Epithelial cell of esophagus (primary cell): ENCODE measurements at regions not wholly inside any gene's neighbourhood (a gene's known extent, or its start where the extent isn't known, plus 50 kb on each side); places are given as distances from the start of the nearest gene placed in this dataset.

ENCODE experiments used
- DNase-seq: peaks from one replicate; pipeline ENCODE4 v3.0.0; 2010; ENCODE audit warnings: low read depth
- H3K4me3 ChIP-seq: 2 replicates; pipeline ENCODE4 v1.5.1; 2011; ENCODE audit warnings: mild to moderate bottlenecking, low read length, control low read depth
- TF ChIP-seq, protein P1 (sequence below): IDR thresholded peaks from 2 replicates; pipeline ENCODE4 v1.5.1; 2011; ENCODE audit warnings: low read depth, mild to moderate bottlenecking, low read length, control low read depth, inconsistent platforms; ENCODE audit not compliant: insufficient read depth; ENCODE audit errors: missing control alignments

DNA sequence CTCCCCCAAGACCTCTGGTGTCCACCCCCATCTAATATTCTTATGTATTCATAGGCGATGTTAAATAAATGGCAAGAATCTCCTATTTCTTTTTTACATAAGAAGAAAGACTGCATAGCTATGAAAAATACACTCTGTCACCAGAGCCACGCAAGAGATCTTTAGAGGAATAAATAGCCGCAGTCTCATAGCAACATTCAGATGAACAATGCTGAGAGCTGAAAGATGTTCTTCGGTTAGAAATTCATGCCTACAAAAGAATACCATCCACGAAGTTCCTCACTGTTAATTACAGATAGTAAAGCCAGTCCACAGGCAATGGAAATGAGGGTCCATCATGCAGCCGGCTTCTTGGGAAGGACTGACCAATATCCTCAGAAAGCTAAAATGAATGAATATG is 76.0 kb upstream of the SOD1 start:
- TF ChIP-seq, protein P1, sequence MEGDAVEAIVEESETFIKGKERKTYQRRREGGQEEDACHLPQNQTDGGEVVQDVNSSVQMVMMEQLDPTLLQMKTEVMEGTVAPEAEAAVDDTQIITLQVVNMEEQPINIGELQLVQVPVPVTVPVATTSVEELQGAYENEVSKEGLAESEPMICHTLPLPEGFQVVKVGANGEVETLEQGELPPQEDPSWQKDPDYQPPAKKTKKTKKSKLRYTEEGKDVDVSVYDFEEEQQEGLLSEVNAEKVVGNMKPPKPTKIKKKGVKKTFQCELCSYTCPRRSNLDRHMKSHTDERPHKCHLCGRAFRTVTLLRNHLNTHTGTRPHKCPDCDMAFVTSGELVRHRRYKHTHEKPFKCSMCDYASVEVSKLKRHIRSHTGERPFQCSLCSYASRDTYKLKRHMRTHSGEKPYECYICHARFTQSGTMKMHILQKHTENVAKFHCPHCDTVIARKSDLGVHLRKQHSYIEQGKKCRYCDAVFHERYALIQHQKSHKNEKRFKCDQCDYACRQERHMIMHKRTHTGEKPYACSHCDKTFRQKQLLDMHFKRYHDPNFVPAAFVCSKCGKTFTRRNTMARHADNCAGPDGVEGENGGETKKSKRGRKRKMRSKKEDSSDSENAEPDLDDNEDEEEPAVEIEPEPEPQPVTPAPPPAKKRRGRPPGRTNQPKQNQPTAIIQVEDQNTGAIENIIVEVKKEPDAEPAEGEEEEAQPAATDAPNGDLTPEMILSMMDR = no peak
- no peak overlapping the region for H3K4me3 ChIP-seq
- DNase-seq = no peak

DNA sequence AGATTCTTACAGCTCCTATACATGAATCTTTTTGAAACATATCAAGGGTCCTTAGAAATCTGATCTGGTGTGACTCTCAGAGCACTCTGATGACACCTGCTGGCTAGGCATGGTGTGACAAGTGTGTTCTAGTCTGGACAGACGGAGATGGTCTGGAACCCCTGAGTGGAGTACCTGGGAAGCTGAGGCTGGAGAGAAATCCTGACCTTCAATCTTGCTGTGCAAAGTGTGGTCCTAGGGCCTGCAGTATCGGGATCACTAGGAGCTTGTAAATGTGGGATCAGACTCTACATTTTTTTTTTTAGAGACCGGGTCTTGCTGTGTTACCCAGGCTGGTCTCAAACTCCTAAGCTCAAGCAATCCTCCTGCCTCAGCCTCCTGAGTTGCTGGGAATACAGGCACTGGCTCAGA is 78.6 kb upstream of the SOD1 start:
- DNase-seq = peak; percentile 65
- TF ChIP-seq, protein P1 = peak; percentile 97
- no peak overlapping the region for H3K4me3 ChIP-seq

DNA sequence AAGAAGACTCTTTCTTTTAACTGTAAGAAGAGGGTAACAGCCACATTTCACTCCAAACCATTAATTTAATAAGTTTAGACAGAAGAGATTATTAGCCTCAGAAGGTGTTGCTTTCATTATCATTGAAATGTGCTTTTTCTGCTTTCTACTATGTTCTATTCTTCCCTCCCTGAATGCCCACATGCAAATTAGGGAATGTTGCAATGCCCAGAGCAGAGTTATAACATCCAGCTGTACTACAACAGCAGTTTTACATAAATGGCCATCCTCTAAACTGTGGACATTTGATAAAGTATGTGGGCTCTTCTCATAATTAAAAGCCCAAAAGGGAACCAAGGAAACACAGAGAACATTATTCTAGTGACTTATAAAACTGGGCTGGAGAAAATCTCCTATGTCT is 82.2 kb upstream of the SOD1 start:
- no peak overlapping the region for H3K4me3 ChIP-seq
- TF ChIP-seq, protein P1 = no peak
- DNase-seq = no peak

DNA sequence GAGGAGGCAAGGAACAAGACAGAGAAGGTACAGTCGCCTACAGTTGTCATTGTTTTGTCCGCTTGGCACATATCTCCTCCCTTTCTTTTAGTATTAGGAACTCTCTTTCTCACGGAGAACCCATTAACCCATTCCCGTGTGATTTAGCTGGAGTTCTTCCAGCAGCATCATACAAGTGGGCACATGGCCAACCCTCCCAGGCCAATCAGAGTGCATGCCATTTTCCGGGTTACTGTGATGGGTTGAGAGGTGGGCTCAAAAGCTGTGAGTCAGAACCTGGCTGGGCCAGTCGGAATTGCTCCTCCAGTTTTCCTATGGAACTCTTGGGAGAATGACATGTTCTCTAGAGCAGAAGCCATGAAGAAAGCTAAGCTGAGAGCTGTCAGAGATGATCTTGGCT is 83.1 kb upstream of the SOD1 start:
- no peak overlapping the region for H3K4me3 ChIP-seq
- TF ChIP-seq, protein P1 = no peak
- peak; percentile 48 for DNase-seq

DNA sequence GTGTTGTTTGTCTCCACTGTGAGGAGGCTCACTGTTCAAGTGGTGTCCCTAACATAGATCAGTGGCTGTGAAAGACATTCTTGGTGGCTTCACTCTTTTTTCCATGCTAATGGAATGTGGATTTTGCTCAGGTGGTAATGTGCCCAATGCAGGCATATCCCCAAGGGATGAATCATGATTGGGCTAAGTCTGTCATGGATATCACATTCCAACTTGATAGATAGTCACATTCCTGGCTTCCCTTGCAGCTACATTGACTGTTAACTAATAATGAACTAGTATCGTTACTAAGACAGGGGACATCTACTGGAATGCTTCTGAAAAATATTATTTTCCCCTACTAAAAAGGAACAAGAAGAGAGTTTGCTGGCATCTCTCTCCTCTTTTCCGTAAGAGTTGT is 86.3 kb upstream of the SOD1 start:
- no peak overlapping the region for H3K4me3 ChIP-seq
- TF ChIP-seq, protein P1 = no peak
- DNase-seq = no peak

DNA sequence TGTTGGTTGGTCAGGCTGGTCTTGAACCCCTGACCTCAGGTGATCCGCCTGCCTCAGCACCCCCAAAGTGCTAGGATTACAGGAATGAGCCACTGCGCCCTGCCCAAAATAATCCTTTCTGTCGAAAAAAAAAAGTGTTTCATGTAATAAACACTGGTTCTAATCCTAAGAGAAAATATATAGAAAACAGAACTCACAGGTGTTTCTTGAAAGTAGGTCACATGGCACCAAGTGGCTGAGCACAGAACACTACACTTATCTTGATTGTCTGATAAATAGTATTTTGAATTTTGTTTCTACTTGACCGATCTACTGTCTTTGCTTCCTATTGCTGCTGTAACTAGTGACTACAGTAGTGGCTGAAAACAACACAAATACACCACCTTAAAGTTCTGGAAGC is 87.6 kb upstream of the SOD1 start:
- TF ChIP-seq, protein P1 = no peak
- no peak for DNase-seq
- H3K4me3 ChIP-seq = no peak overlapping the region

DNA sequence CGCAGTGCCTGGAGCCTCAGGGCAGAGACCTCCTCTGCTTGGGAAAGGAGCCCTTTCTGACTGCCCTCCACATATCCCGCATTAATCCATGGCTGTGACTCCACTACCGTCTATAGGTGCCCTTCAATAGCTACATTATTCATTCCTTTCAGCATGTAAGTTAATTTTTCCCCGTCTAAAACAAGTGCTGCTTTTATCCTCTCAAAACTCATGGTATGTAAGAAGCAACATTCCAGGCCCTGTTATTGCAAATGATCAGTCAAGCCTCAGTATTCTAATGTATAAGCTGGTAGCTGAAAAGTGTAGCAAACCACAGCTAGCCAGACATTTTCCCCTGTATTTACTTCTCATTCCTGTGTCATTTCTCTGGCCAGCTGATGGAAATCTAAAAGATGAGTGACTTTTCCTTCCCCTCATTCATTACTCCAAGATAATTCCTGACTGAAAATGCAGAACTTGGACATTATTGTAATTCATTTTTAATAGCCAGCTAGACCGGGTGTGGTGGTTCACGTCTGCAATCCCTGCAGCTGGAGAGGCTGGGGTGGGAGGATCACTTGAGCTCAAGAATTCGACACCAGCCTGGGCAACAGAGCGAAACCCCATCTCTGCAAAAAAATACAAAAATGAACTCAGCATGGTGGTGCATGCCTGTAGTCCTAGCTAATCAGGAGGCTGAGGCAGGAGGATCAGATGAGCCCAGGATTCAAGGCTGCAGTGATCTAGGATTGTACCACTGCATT is 88.5 kb upstream of the SOD1 start:
- no peak overlapping the region for H3K4me3 ChIP-seq
- TF ChIP-seq, protein P1 = no peak
- no peak for DNase-seq
